HCT116 (cell line): ENCODE measurements at regions not wholly inside any gene's neighbourhood (a gene's known extent, or its start where the extent isn't known, plus 50 kb on each side); places are given as distances from the start of the nearest gene placed in this dataset.

ENCODE experiments used
- ATAC-seq: fragments of 200-7000 bp; cut with Tn5 transposase; 2 replicates; pipeline ENCODE4 v1.9.1; 2020; ENCODE audit warnings: mild to moderate bottlenecking, moderate library complexity
- BruUV-seq: library from RNA; stranded (reverse); fragments of 400-500 nt; replicated peaks from 2 replicates; lab custom pipeline; 2021; lab: Mats Ljungman, UMichigan
- CTCF ChIA-PET: fragments of 300-600 bp; sonication (Branson Sonifier 250); formaldehyde crosslinking; loops from one replicate; lab custom pipeline; 2021; ENCODE audit warnings: antibody characterized with exemption; lab: Charles Lee
- POLR2A ChIA-PET: fragments of 300-600, 350-600 bp; sonication (Branson Sonifier 250); formaldehyde crosslinking; loops from one replicate; lab custom pipeline; 2021; ENCODE audit warnings: antibody characterized with exemption; lab: Charles Lee
- RAD21 ChIA-PET, 2 experiments: fragments of 300-600 bp; sonication (Branson Sonifier 250); formaldehyde crosslinking; loops; one replicate each; lab custom pipeline; 2023; ENCODE audit warnings: low total read pairs in 2 of 2; ENCODE audit not compliant: uncharacterized antibody in 2 of 2, unreplicated experiment in 2 of 2, low non-redundant PET in 1 of 2; lab: Charles Lee
- DNase-seq: peaks from one replicate; pipeline ENCODE4 v3.0.0-alpha.2; 2010; ENCODE audit warnings: low read depth, low spot score
- H2AFZ ChIP-seq: fragments of 200-600 bp; shearing (Covaris generic), sonication (generic); 2 replicates; pipeline ENCODE4 v1.6.1; 2017; ENCODE audit warnings: low read depth, mixed run types, mixed read lengths, antibody characterized with exemption, low read length; ENCODE audit not compliant: poor library complexity, severe bottlenecking
- H3K27ac ChIP-seq: 2 replicates; pipeline ENCODE4 v1.5.1; 2012; ENCODE audit warnings: low read depth, low read length
- H3K27me3 ChIP-seq: fragments of 200-600 bp; sonication (generic); 2 replicates; pipeline ENCODE4 v1.6.1; 2016; ENCODE audit warnings: mixed run types, low read length, mixed read lengths; ENCODE audit not compliant: insufficient read depth
- H3K36me3 ChIP-seq, 2 experiments: fragments of 200-500 bp in 1 of 2; fragments of 200-600 bp in 1 of 2; sonication (Bioruptor generic) in 1 of 2; sonication (generic) in 1 of 2; 2 replicates each; pipeline versions ENCODE4 v1.5.1 to v1.6.1; 2014 to 2016; ENCODE audit warnings: low read length in 2 of 2, inconsistent platforms in 1 of 2, mixed read lengths in 1 of 2, mixed run types in 1 of 2; ENCODE audit not compliant: insufficient read depth in 2 of 2, control insufficient read depth in 1 of 2
- H3K4me1 ChIP-seq, 2 experiments: fragments of 200-600 bp in 1 of 2; sonication (generic) in 1 of 2; 2 replicates each; pipeline versions ENCODE4 v1.5.1 to v1.6.1; 2012 to 2017; ENCODE audit warnings: low read length in 2 of 2, inconsistent platforms in 1 of 2, mild to moderate bottlenecking in 1 of 2, mixed read lengths in 1 of 2, mixed run types in 1 of 2, moderate library complexity in 1 of 2; ENCODE audit not compliant: insufficient read depth in 2 of 2, control insufficient read depth in 1 of 2
- H3K4me2 ChIP-seq: fragments of 200-600 bp; sonication (generic); 2 replicates; pipeline ENCODE4 v1.6.1; 2017; ENCODE audit warnings: mixed run types, low read length, mixed read lengths
- H3K4me3 ChIP-seq, 2 experiments: fragments of 200-600 bp in 1 of 2; sonication (generic) in 1 of 2; replicated peaks in 1 of 2; 2 replicates each; pipeline ENCODE4 v1.5.1; 2011 to 2016; ENCODE audit warnings: low read length in 2 of 2, control low read depth in 1 of 2, low read depth in 1 of 2, mild to moderate bottlenecking in 1 of 2, mixed read lengths in 1 of 2, mixed run types in 1 of 2
- H3K79me2 ChIP-seq: fragments of 200-600 bp; sonication (generic); 2 replicates; pipeline ENCODE4 v1.6.1; 2017; ENCODE audit warnings: mild to moderate bottlenecking, mixed run types, low read length, moderate library complexity, mixed read lengths; ENCODE audit not compliant: insufficient read depth
- H3K9ac ChIP-seq: fragments of 200-600 bp; sonication (generic); 2 replicates; pipeline ENCODE4 v1.6.1; 2016; ENCODE audit warnings: low read length, mixed read lengths
- H3K9me2 ChIP-seq: fragments of 200-600 bp; sonication (generic), shearing (Covaris generic); 2 replicates; pipeline ENCODE4 v1.6.1; 2017; ENCODE audit warnings: mixed run types, mild to moderate bottlenecking, moderate library complexity; ENCODE audit not compliant: insufficient read depth
- H3K9me3 ChIP-seq, 2 experiments: fragments of 200-500 bp in 1 of 2; fragments of 200-600 bp in 1 of 2; sonication (Bioruptor generic) in 1 of 2; sonication (generic) in 1 of 2; 2 replicates each; pipeline ENCODE4 v1.6.1; 2014 to 2017; ENCODE audit warnings: low read length in 2 of 2, mixed read lengths in 2 of 2, inconsistent platforms in 1 of 2, low read depth in 1 of 2, mild to moderate bottlenecking in 1 of 2, mixed run types in 1 of 2, moderate library complexity in 1 of 2; ENCODE audit not compliant: control insufficient read depth in 1 of 2, insufficient read depth in 1 of 2
- H4K20me1 ChIP-seq: fragments of 200-600 bp; sonication (generic), shearing (Covaris generic); 2 replicates; pipeline ENCODE4 v1.6.1; 2017; ENCODE audit warnings: mixed run types, mild to moderate bottlenecking, moderate library complexity; ENCODE audit not compliant: insufficient read depth
- CEBPB ChIP-seq: IDR thresholded peaks from 2 replicates; pipeline ENCODE4 v1.6.1; 2012; ENCODE audit warnings: low read depth
- CTCF ChIP-seq, 3 experiments: fragments of 200-600 bp in 1 of 3; sonication (generic) in 1 of 3; IDR thresholded peaks in 2 of 3; conservative IDR thresholded peaks in 1 of 3; 2 replicates each; pipeline ENCODE4 v1.5.1; 2012 to 2017; ENCODE audit warnings: low read depth in 2 of 3, low read length in 2 of 3, antibody characterized with exemption in 1 of 3, borderline replicate concordance in 1 of 3, control low read depth in 1 of 3, mild to moderate bottlenecking in 1 of 3, mixed read lengths in 1 of 3, mixed run types in 1 of 3, moderate library complexity in 1 of 3; ENCODE audit not compliant: insufficient read depth in 1 of 3
- ELF1 ChIP-seq: IDR thresholded peaks from 2 replicates; pipeline ENCODE4 v1.6.1; 2012; ENCODE audit warnings: low read depth, borderline replicate concordance
- EZH2 ChIP-seq: fragments of 200-600 bp; sonication (generic); IDR thresholded peaks from 2 replicates; pipeline ENCODE4 v1.6.1; 2017; ENCODE audit warnings: antibody characterized with exemption, mixed run types
- JUND ChIP-seq: IDR thresholded peaks from 2 replicates; pipeline ENCODE4 v1.6.1; 2012
- POLR2A ChIP-seq: IDR thresholded peaks from 2 replicates; pipeline ENCODE4 v1.7.0; 2011; ENCODE audit warnings: borderline replicate concordance; ENCODE audit not compliant: insufficient read depth, insufficient read length; ENCODE audit errors: extremely low read depth
- POLR2AphosphoS5 ChIP-seq: IDR thresholded peaks from 2 replicates; pipeline ENCODE4 v1.6.1; 2011; ENCODE audit warnings: mild to moderate bottlenecking, low read depth, low read length, moderate library complexity
- RAD21 ChIP-seq: IDR thresholded peaks from 2 replicates; pipeline ENCODE4 v1.6.1; 2012; ENCODE audit warnings: low read depth, mild to moderate bottlenecking
- SIN3A ChIP-seq: IDR thresholded peaks from 2 replicates; pipeline ENCODE4 v1.6.1; 2012; ENCODE audit warnings: low read depth
- SP1 ChIP-seq: IDR thresholded peaks from 2 replicates; pipeline ENCODE4 v1.6.1; 2012; ENCODE audit warnings: low read depth
- SRF ChIP-seq: IDR thresholded peaks from 2 replicates; pipeline ENCODE4 v1.6.1; 2012; ENCODE audit warnings: low read depth
- TCF7L2 ChIP-seq: IDR thresholded peaks from 2 replicates; pipeline ENCODE4 v1.7.0; 2011; ENCODE audit warnings: borderline replicate concordance, inconsistent platforms; ENCODE audit not compliant: insufficient read depth, insufficient read length; ENCODE audit errors: extremely low read depth
- ZFX ChIP-seq: fragments of 450-650 bp; IDR thresholded peaks from 2 replicates; pipeline ENCODE4 v1.6.1; 2017
- ZNF274 ChIP-seq: fragments of 200-500 bp; sonication (Bioruptor generic); IDR thresholded peaks from 2 replicates; pipeline ENCODE4 v1.6.1; 2014; ENCODE audit warnings: mild to moderate bottlenecking, low read depth, low read length, inconsistent platforms
- intact Hi-C: fragments of 100-400 bp; cut with micrococcal nuclease; formaldehyde crosslinking; loops from 2 replicates; pipeline ENCODE4 v1.10.0; 2022
- TF ChIP-seq, protein P1 (sequence below): IDR thresholded peaks from 2 replicates; pipeline ENCODE4 v1.6.1; 2011; ENCODE audit warnings: mild to moderate bottlenecking, low read length, moderate library complexity; ENCODE audit not compliant: insufficient replicate concordance; ENCODE audit errors: extremely low read depth
- TF ChIP-seq, protein P2 (sequence below): IDR thresholded peaks from 2 replicates; pipeline ENCODE4 v1.6.1; 2012; ENCODE audit warnings: low read depth

- no peak overlapping the region for H3K9ac ChIP-seq
- H3K4me3 ChIP-seq: no peak overlapping the region
- H3K4me1 ChIP-seq: peaks cover 0 to 6% of the 10 kb centered on the region in 2 experiments; a peak in 1 of 4 replicates
- no peak for DNase-seq
- no peak for TF ChIP-seq TCF7L2
- no peak for TF ChIP-seq ZNF274
- no peak for TF ChIP-seq SP1
- TF ChIP-seq CEBPB: no peak
- TF ChIP-seq CTCF (IDR thresholded peaks at IDR 0.05 in 2 of 3, conservative IDR thresholded peaks at IDR 0.05 in 1 of 3; ENCODE audit: borderline replicate concordance in 1 of 3, insufficient read depth in 1 of 3, low read depth in 2 of 3, low read length in 2 of 3): no peak
- no peak for TF ChIP-seq ELF1
- no peak for TF ChIP-seq SRF
- TF ChIP-seq JUND: no peak
- TF ChIP-seq POLR2A: no peak
- TF ChIP-seq, protein P1, sequence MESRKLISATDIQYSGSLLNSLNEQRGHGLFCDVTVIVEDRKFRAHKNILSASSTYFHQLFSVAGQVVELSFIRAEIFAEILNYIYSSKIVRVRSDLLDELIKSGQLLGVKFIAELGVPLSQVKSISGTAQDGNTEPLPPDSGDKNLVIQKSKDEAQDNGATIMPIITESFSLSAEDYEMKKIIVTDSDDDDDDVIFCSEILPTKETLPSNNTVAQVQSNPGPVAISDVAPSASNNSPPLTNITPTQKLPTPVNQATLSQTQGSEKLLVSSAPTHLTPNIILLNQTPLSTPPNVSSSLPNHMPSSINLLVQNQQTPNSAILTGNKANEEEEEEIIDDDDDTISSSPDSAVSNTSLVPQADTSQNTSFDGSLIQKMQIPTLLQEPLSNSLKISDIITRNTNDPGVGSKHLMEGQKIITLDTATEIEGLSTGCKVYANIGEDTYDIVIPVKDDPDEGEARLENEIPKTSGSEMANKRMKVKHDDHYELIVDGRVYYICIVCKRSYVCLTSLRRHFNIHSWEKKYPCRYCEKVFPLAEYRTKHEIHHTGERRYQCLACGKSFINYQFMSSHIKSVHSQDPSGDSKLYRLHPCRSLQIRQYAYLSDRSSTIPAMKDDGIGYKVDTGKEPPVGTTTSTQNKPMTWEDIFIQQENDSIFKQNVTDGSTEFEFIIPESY: no peak
- no peak for TF ChIP-seq POLR2AphosphoS5
- no peak for TF ChIP-seq EZH2
- no peak for TF ChIP-seq RAD21
- TF ChIP-seq ZFX: no peak
- TF ChIP-seq SIN3A: no peak
- TF ChIP-seq, protein P2, sequence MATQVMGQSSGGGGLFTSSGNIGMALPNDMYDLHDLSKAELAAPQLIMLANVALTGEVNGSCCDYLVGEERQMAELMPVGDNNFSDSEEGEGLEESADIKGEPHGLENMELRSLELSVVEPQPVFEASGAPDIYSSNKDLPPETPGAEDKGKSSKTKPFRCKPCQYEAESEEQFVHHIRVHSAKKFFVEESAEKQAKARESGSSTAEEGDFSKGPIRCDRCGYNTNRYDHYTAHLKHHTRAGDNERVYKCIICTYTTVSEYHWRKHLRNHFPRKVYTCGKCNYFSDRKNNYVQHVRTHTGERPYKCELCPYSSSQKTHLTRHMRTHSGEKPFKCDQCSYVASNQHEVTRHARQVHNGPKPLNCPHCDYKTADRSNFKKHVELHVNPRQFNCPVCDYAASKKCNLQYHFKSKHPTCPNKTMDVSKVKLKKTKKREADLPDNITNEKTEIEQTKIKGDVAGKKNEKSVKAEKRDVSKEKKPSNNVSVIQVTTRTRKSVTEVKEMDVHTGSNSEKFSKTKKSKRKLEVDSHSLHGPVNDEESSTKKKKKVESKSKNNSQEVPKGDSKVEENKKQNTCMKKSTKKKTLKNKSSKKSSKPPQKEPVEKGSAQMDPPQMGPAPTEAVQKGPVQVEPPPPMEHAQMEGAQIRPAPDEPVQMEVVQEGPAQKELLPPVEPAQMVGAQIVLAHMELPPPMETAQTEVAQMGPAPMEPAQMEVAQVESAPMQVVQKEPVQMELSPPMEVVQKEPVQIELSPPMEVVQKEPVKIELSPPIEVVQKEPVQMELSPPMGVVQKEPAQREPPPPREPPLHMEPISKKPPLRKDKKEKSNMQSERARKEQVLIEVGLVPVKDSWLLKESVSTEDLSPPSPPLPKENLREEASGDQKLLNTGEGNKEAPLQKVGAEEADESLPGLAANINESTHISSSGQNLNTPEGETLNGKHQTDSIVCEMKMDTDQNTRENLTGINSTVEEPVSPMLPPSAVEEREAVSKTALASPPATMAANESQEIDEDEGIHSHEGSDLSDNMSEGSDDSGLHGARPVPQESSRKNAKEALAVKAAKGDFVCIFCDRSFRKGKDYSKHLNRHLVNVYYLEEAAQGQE: no peak
- ChIA-PET CTCF (no interaction called here), POLR2A (no interaction called here), RAD21 (no interaction called here)
- no TSS peak for BruUV-seq
- no peak for ATAC-seq
- H3K9me3 ChIP-seq: no peaks in the 10 kb centered on the region
- H3K4me2 ChIP-seq: no peak overlapping the region
- H4K20me1 ChIP-seq: no peaks in the 10 kb centered on the region
- H2AFZ ChIP-seq: no peak overlapping the region
- H3K27me3 ChIP-seq: no peaks in the 10 kb centered on the region
- intact Hi-C loops: no loop called here
- no peaks in the 10 kb centered on the region for H3K9me2 ChIP-seq
- no peaks in the 10 kb centered on the region for H3K36me3 ChIP-seq
- H3K79me2 ChIP-seq: no peaks in the 10 kb centered on the region
- H3K27ac ChIP-seq: no peak overlapping the region
Measured at GRCh38 chrY:8036563-8036962, 1125.0 kb upstream of the AMELY start.
